K562 (cell line): ENCODE measurements at regions not wholly inside any gene's neighbourhood (a gene's known extent, or its start where the extent isn't known, plus 50 kb on each side); places are given as distances from the start of the nearest gene placed in this dataset.

ENCODE experiments used
- ATAC-seq: fragments of 200-7000 bp; cut with Tn5 transposase; 3 replicates; pipeline ENCODE4 v1.9.1; 2020; ENCODE audit warnings: moderate library complexity
- BruUV-seq: library from RNA; stranded (reverse); fragments of 400-500 nt; replicated peaks from 2 replicates; lab custom pipeline; 2021; lab: Mats Ljungman, UMichigan
- CTCF ChIA-PET: fragments of 300-600 bp; formaldehyde crosslinking; extraction: SDS; loops from one replicate; lab custom pipeline; 2021; ENCODE audit warnings: low intra/inter-chr PET ratio; lab: Yijun Ruan, JAX
- POLR2A ChIA-PET: fragments of 300-600, 350-650 bp; sonication (Branson Sonifier 250); formaldehyde crosslinking; extraction: SDS; loops from one replicate; lab custom pipeline; 2021; ENCODE audit warnings: antibody characterized with exemption, inconsistent platforms; lab: Yijun Ruan, JAX
- DNase-seq, 4 experiments: peaks; one replicate each; pipeline versions ENCODE4 v3.0.0 to v3.0.0-alpha.2; 2011 to 2018; ENCODE audit warnings: low spot score in 3 of 4, mixed read lengths in 3 of 4; ENCODE audit errors: extremely low read depth in 1 of 4
- FAIRE-seq: peaks from 2 replicates; lab custom pipeline; 2011; peaks lifted over from hg19 to GRCh38; lab: Jason Lieb, UNC
- H2AFZ ChIP-seq: 2 replicates; pipeline ENCODE4 v1.6.0; 2011; ENCODE audit warnings: low read depth, low read length, control low read depth, inconsistent platforms
- H3K27ac ChIP-seq: fragments of 200-600 bp; 3 replicates; pipeline ENCODE4 v1.8.0; 2011; ENCODE audit warnings: low read depth, mild to moderate bottlenecking, control low read depth, inconsistent platforms, low read length, moderate library complexity, mixed read lengths; ENCODE audit errors: extremely low read depth
- H3K27me3 ChIP-seq, 2 experiments: fragments of 300-600 bp in 1 of 2; 2 replicates in 1 of 2; 3 replicates in 1 of 2; pipeline versions ENCODE4 v1.6.0 to v1.8.0; 2011; ENCODE audit warnings: inconsistent platforms in 2 of 2, low read length in 2 of 2, mild to moderate bottlenecking in 1 of 2, mixed read lengths in 1 of 2, moderate library complexity in 1 of 2; ENCODE audit not compliant: control insufficient read depth in 2 of 2, insufficient read depth in 2 of 2
- H3K36me3 ChIP-seq: fragments of 300-600 bp; 3 replicates; pipeline ENCODE4 v1.8.0; 2011; ENCODE audit warnings: mild to moderate bottlenecking, low read length, inconsistent platforms; ENCODE audit not compliant: control insufficient read depth, insufficient read depth
- H3K4me1 ChIP-seq, 2 experiments: fragments of 200-600 bp in 1 of 2; replicated peaks in 1 of 2; 2 replicates in 1 of 2; 3 replicates in 1 of 2; pipeline versions ENCODE4 v1.5.1 to v1.8.0; 2011; ENCODE audit warnings: inconsistent platforms in 2 of 2, low read length in 2 of 2, mild to moderate bottlenecking in 1 of 2, mixed read lengths in 1 of 2, moderate library complexity in 1 of 2; ENCODE audit not compliant: control insufficient read depth in 2 of 2, insufficient read depth in 2 of 2
- H3K4me2 ChIP-seq: 2 replicates; pipeline ENCODE4 v1.6.1; 2011; ENCODE audit warnings: low read length, control low read depth, inconsistent platforms, mixed read lengths; ENCODE audit not compliant: insufficient read depth
- H3K4me3 ChIP-seq: fragments of 200-600 bp; sonication (generic), shearing (Covaris generic); 2 replicates; pipeline ENCODE4 v1.5.1; 2016; ENCODE audit warnings: control low read depth, inconsistent platforms
- H3K79me2 ChIP-seq: fragments of 200-600 bp; 3 replicates; pipeline ENCODE4 v1.8.0; 2011; ENCODE audit warnings: low read length, inconsistent platforms; ENCODE audit not compliant: control insufficient read depth, insufficient read depth
- H3K9ac ChIP-seq, 2 experiments: 2 replicates each; pipeline versions ENCODE4 v1.6.0 to v1.6.1; 2011; ENCODE audit warnings: low read depth in 2 of 2, low read length in 2 of 2, control low read depth in 1 of 2, inconsistent platforms in 1 of 2, mild to moderate bottlenecking in 1 of 2, mixed read lengths in 1 of 2; ENCODE audit not compliant: insufficient read depth in 1 of 2
- H3K9me1 ChIP-seq: one replicate; pipeline ENCODE4 v1.6.0; 2011; ENCODE audit warnings: inconsistent platforms, mild to moderate bottlenecking, low read length, moderate library complexity; ENCODE audit not compliant: control insufficient read depth, insufficient read depth
- H3K9me3 ChIP-seq: replicated peaks from 2 replicates; pipeline ENCODE4 v1.5.1; 2011; ENCODE audit warnings: low read depth, low read length, inconsistent platforms; ENCODE audit not compliant: control insufficient read depth, insufficient read depth
- H4K20me1 ChIP-seq: replicated peaks from 2 replicates; pipeline ENCODE4 v1.6.1; 2011; ENCODE audit warnings: low read length, inconsistent platforms, mixed read lengths; ENCODE audit not compliant: control insufficient read depth, insufficient read depth
- E2F1 ChIP-seq: sonication (generic); formaldehyde crosslinking; IDR thresholded peaks from 2 replicates; pipeline ENCODE4 v1.8.1; 2023; ENCODE audit warnings: mild to moderate bottlenecking, missing genetic modification reagents, moderate library complexity
- EZH2 ChIP-seq: IDR thresholded peaks from 2 replicates; pipeline ENCODE4 v1.6.1; 2012; ENCODE audit warnings: low read depth, mild to moderate bottlenecking, inconsistent platforms, low read length, borderline replicate concordance
- FOXM1 ChIP-seq, 2 experiments: fragments of 450-650 bp in 1 of 2; sonication (generic) in 1 of 2; formaldehyde crosslinking in 1 of 2; IDR thresholded peaks; 2 replicates each; pipeline versions ENCODE4 v1.6.1 to v1.9.0; 2017 to 2022; ENCODE audit warnings: low read depth in 2 of 2, mild to moderate bottlenecking in 2 of 2, missing genetic modification reagents in 1 of 2, moderate library complexity in 1 of 2
- KDM5B ChIP-seq: fragments of 200-600 bp; sonication (generic); IDR thresholded peaks from 2 replicates; pipeline ENCODE4 v1.6.1; 2012; ENCODE audit warnings: low read depth, mild to moderate bottlenecking, moderate library complexity, low read length, control low read depth, inconsistent platforms; ENCODE audit not compliant: insufficient replicate concordance
- NFIX ChIP-seq: fragments of 250-450 bp; sonication (Bioruptor Pico); IDR thresholded peaks from 2 replicates; pipeline ENCODE4 v1.4.0; 2020; ENCODE audit warnings: low read depth, mild to moderate bottlenecking, moderate library complexity
- RAD51 ChIP-seq: fragments of 450-650 bp; IDR thresholded peaks from 2 replicates; pipeline ENCODE4 v1.7.1; 2016; ENCODE audit warnings: low read depth, mild to moderate bottlenecking, borderline replicate concordance
- ZNF174 ChIP-seq: fragments of 250-450 bp; sonication (Bioruptor Pico); IDR thresholded peaks from 2 replicates; pipeline ENCODE4 v1.4.0; 2020; ENCODE audit warnings: mild to moderate bottlenecking
- ZNF311 ChIP-seq: fragments of 250-450 bp; sonication (Bioruptor Pico); IDR thresholded peaks from 2 replicates; pipeline ENCODE4 v1.4.0; 2020; ENCODE audit warnings: mild to moderate bottlenecking, moderate library complexity
- WGBS: fragments of 100-300 bp; shearing (Covaris generic); methylation state at CpG from one replicate; pipeline ENCODE4 v1.1.6; 2016; ENCODE audit warnings: low coverage, mixed read lengths; ENCODE audit not compliant: insufficient coverage; ENCODE audit errors: missing lambda C conversion rate; 5-methylcytosine and 5-hydroxymethylcytosine counted together
- in situ Hi-C: fragments of 300-500 bp; cut with MboI; formaldehyde crosslinking; loops from 4 replicates; pipeline ENCODE4 v1.15.0; 2018; ENCODE audit warnings: inconsistent platforms, mixed read lengths
- intact Hi-C: fragments of 100-400 bp; cut with micrococcal nuclease; formaldehyde crosslinking; loops from 2 replicates; pipeline ENCODE4 v1.14.2; 2022
- TF ChIP-seq, protein P1 (sequence below): fragments of 250-450 bp; sonication (Bioruptor Pico); IDR thresholded peaks from 2 replicates; pipeline ENCODE4 v1.8.0; 2022; ENCODE audit warnings: inconsistent platforms, mild to moderate bottlenecking, moderate library complexity, borderline replicate concordance

GRCh38 chr7:57367171-57367570 is 82.8 kb upstream of the ZNF716 start (continued):
- no peak for TF ChIP-seq KDM5B
- TF ChIP-seq, protein P1, sequence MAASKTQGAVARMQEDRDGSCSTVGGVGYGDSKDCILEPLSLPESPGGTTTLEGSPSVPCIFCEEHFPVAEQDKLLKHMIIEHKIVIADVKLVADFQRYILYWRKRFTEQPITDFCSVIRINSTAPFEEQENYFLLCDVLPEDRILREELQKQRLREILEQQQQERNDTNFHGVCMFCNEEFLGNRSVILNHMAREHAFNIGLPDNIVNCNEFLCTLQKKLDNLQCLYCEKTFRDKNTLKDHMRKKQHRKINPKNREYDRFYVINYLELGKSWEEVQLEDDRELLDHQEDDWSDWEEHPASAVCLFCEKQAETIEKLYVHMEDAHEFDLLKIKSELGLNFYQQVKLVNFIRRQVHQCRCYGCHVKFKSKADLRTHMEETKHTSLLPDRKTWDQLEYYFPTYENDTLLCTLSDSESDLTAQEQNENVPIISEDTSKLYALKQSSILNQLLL (CRISPR knock-in tag), result no peak
- no peak for TF ChIP-seq ZNF311 (CRISPR knock-in tag)
- no peak for TF ChIP-seq ZNF174 (CRISPR knock-in tag)
- no peak for TF ChIP-seq FOXM1 (IDR thresholded peaks at IDR 0.05; ENCODE audit: low read depth)
- TF ChIP-seq FOXM1 (CRISPR knock-in tag; IDR thresholded peaks at IDR 0.05; ENCODE audit: low read depth), result no peak

DNA sequence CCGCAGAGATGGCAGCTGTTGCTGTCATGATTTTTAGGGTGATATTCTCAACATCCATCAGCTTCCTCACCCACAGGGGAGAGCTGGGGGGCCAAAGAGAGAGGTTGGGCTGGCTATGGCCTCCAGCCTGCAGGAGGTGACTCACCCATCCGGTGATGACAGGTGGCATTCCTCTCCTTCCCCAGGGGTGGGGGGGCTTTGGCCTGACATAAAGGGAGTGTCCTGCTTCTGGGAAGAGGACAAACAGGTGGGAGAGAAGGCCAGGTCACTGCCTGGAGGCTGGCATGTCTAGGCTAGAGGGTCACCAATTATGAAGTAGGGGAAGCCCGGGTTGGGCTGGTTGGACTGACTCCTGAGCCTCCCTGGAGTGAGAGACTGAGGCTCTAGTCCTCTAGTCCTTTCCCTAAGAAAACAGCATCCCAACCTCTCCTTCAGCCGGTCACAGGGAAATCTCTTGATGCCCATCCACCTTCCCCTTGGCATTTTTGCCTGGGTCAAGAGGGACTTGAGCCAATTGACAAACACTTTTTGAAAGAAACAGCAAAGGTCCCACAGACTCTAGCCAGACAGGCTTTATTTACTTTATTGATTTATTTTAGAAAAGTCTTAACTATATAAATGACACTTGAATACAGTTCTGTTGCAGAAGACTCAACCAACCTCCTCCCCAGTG is 79.8 kb upstream of the ZNF716 start:
- Histone ChIP-seq H2AFZ (no peak overlapping the region), H3K36me3 (no peaks in the 10 kb centered on the region), H3K9ac (no peak overlapping the region), H3K27me3 (no peaks in the 10 kb centered on the region), H3K4me3 (no peak overlapping the region), H3K9me3 (no peaks in the 10 kb centered on the region), H4K20me1 (no peaks in the 10 kb centered on the region), H3K79me2 (no peaks in the 10 kb centered on the region), H3K9me1 (no peaks in the 10 kb centered on the region), H3K4me2 (no peak overlapping the region), H3K4me1 (no peaks in the 10 kb centered on the region), H3K27ac (no peak overlapping the region)
- BruUV-seq, result no TSS peak
- intact Hi-C loops (no loop called here), in situ Hi-C loops (no loop called here)
- FAIRE-seq (no peak), DNase-seq (no peak), ATAC-seq (no peak)
- ChIA-PET CTCF (no interaction called here), POLR2A (interaction anchor here (1.1 kb wide), 1 partner anchor 9 kb away, joined by 4 read pairs; no protein-coding TSS in a partner anchor)
- 0% methylated on average over 3 of the region's 4 CpGs for WGBS
- no peak for TF ChIP-seq E2F1 (CRISPR knock-in tag)
- no peak for TF ChIP-seq NFIX (CRISPR knock-in tag)
- TF ChIP-seq RAD51, result no peak
- no peak for TF ChIP-seq EZH2
